Subcutaneous abdominal adipose tissue (tissue), 5 donors: ENCODE measurements at regions not wholly inside any gene's neighbourhood (a gene's known extent, or its start where the extent isn't known, plus 50 kb on each side); places are given as distances from the start of the nearest gene placed in this dataset.
A peak's percentile ranks its signal among the peaks of the same experiment; 100 is the strongest.
"Not testable (repeated sequence)": the region's sequence is repeated elsewhere in the genome, so short reads cannot be mapped to it uniquely, and the experiment has no call there.

Experiments used
- H3K27ac ChIP-seq: one replicate; pipeline ENCODE4 v1.7.0; 2013; ENCODE audit warnings: low read depth, mild to moderate bottlenecking, inconsistent platforms, low read length, moderate library complexity
- H3K27me3 ChIP-seq, 5 donors: one replicate each; pipeline ENCODE4 v1.7.0; 2013; ENCODE audit warnings: low read length in 5 of 5, inconsistent platforms in 1 of 5; ENCODE audit not compliant: control insufficient read depth in 5 of 5, insufficient read depth in 4 of 5
- H3K36me3 ChIP-seq, 5 donors: one replicate each; pipeline ENCODE4 v1.7.0; 2013; ENCODE audit warnings: low read length in 5 of 5; ENCODE audit not compliant: control insufficient read depth in 5 of 5, insufficient read depth in 5 of 5
- H3K4me1 ChIP-seq, 5 donors: one replicate each; pipeline ENCODE4 v1.7.0; 2013; ENCODE audit warnings: low read length in 5 of 5, mild to moderate bottlenecking in 3 of 5, moderate library complexity in 1 of 5; ENCODE audit not compliant: control insufficient read depth in 5 of 5, insufficient read depth in 5 of 5
- H3K4me3 ChIP-seq, 5 donors: one replicate each; pipeline ENCODE4 v1.7.0; 2013; ENCODE audit warnings: low read length in 5 of 5, low read depth in 1 of 5
- H3K9ac ChIP-seq, 5 donors: one replicate each; pipeline ENCODE4 v1.7.0; 2013; ENCODE audit warnings: low read length in 5 of 5, mild to moderate bottlenecking in 4 of 5, moderate library complexity in 3 of 5
- H3K9me3 ChIP-seq, 5 donors: one replicate each; pipeline ENCODE4 v1.7.0; 2013; ENCODE audit warnings: low read length in 5 of 5; ENCODE audit not compliant: control insufficient read depth in 5 of 5
- donor health status: healthy.
- donor health status: healthy.
- donor health status: healthy.
- donor health status: healthy.
- donor health status: healthy.

- Histone ChIP-seq H3K4me3 (no peak overlapping the region), H3K27ac (peak overlapping the region; percentile 32), H3K9me3 (peaks cover 0 to 3% (median 0%) of the 10 kb centered on the region in 5 donors), H3K4me1 (peaks cover 3 to 32% (median 28%) of the 10 kb centered on the region in 5 donors), H3K9ac (peak overlapping the region in 1 of 5 donors; percentile 10), H3K27me3 (no peaks in the 10 kb centered on the region), H3K36me3 (no peaks in the 10 kb centered on the region)
Measured at GRCh38 chr12:107602446-107602845, 83.2 kb upstream of the PWP1 start.

GRCh38 chr12:107605293-107605692, 80.3 kb upstream of the PWP1 start:
- H3K9ac ChIP-seq: no peak overlapping the region
- no peaks in the 10 kb centered on the region for H3K9me3 ChIP-seq
- H3K27ac ChIP-seq: no peak overlapping the region
- peaks cover 0 to 3% (median 0%) of the 10 kb centered on the region in 5 donors for H3K27me3 ChIP-seq
- H3K4me3 ChIP-seq: no peak overlapping the region
- H3K4me1 ChIP-seq: peaks cover 3 to 29% (median 25%) of the 10 kb centered on the region in 5 donors
- H3K36me3 ChIP-seq: no peaks in the 10 kb centered on the region

GRCh38 chr12:107607464-107608392, 77.9 kb upstream of the PWP1 start:
- Histone ChIP-seq H3K27ac (no peak overlapping the region), H3K27me3 (peaks cover 0 to 3% (median 0%) of the 10 kb centered on the region in 5 donors), H3K9me3 (no peaks in the 10 kb centered on the region), H3K4me3 (no peak overlapping the region), H3K36me3 (no peaks in the 10 kb centered on the region), H3K4me1 (peaks cover 0 to 5% (median 3%) of the 10 kb centered on the region in 5 donors), H3K9ac (no peak overlapping the region)

- H3K36me3 ChIP-seq, H3K27ac ChIP-seq, H3K9ac ChIP-seq, H3K4me3 ChIP-seq, H3K27me3 ChIP-seq, H3K9me3 ChIP-seq, H3K4me1 ChIP-seq: not testable (repeated sequence)
Measured at GRCh38 chr12:107608779-107609178, 76.8 kb upstream of the PWP1 start.

- Histone ChIP-seq H3K4me3 (no peak overlapping the region), H3K27ac (no peak overlapping the region), H3K9me3 (no peaks in the 10 kb centered on the region), H3K9ac (no peak overlapping the region), H3K27me3 (peaks cover 0 to 3% (median 0%) of the 10 kb centered on the region in 5 donors), H3K4me1 (no peaks in the 10 kb centered on the region), H3K36me3 (no peaks in the 10 kb centered on the region)
Measured at GRCh38 chr12:107610021-107610859, 75.4 kb upstream of the PWP1 start.

GRCh38 chr12:107612508-107612907, 73.1 kb upstream of the PWP1 start:
- Histone ChIP-seq H3K27me3 (peaks cover 0 to 3% (median 3%) of the 10 kb centered on the region in 5 donors), H3K27ac (no peak overlapping the region), H3K36me3 (no peaks in the 10 kb centered on the region), H3K4me1 (no peaks in the 10 kb centered on the region), H3K9me3 (no peaks in the 10 kb centered on the region), H3K9ac (no peak overlapping the region), H3K4me3 (no peak overlapping the region)

GRCh38 chr12:107616941-107617340, 68.7 kb upstream of the PWP1 start:
- Histone ChIP-seq H3K27ac (no peak overlapping the region), H3K9me3 (no peaks in the 10 kb centered on the region), H3K4me1 (no peaks in the 10 kb centered on the region), H3K9ac (no peak overlapping the region), H3K27me3 (peaks cover 0 to 7% (median 0%) of the 10 kb centered on the region in 5 donors), H3K36me3 (no peaks in the 10 kb centered on the region), H3K4me3 (no peak overlapping the region)

- no peaks in the 10 kb centered on the region for H3K9me3 ChIP-seq
- H3K4me1 ChIP-seq: no peaks in the 10 kb centered on the region
- no peak overlapping the region for H3K4me3 ChIP-seq
- H3K27ac ChIP-seq: no peak overlapping the region
- no peak overlapping the region for H3K9ac ChIP-seq
- H3K27me3 ChIP-seq: peaks cover 0 to 7% (median 0%) of the 10 kb centered on the region in 5 donors
- no peaks in the 10 kb centered on the region for H3K36me3 ChIP-seq
Measured at GRCh38 chr12:107618106-107618505, 67.5 kb upstream of the PWP1 start.

GRCh38 chr12:107619831-107620230, 65.8 kb upstream of the PWP1 start:
- Histone ChIP-seq H3K4me1 (no peaks in the 10 kb centered on the region), H3K36me3 (no peaks in the 10 kb centered on the region), H3K9ac (no peak overlapping the region), H3K27ac (no peak overlapping the region), H3K4me3 (no peak overlapping the region), H3K27me3 (peaks cover 0 to 7% (median 0%) of the 10 kb centered on the region in 5 donors), H3K9me3 (peaks cover 0 to 7% (median 5%) of the 10 kb centered on the region in 5 donors)

- H3K27ac ChIP-seq: no peak overlapping the region
- peaks cover 0 to 4% (median 0%) of the 10 kb centered on the region in 5 donors for H3K27me3 ChIP-seq
- no peaks in the 10 kb centered on the region for H3K36me3 ChIP-seq
- no peaks in the 10 kb centered on the region for H3K4me1 ChIP-seq
- no peak overlapping the region for H3K9ac ChIP-seq
- H3K4me3 ChIP-seq: no peak overlapping the region
- H3K9me3 ChIP-seq: peaks cover 0 to 18% (median 14%) of the 10 kb centered on the region in 5 donors
Measured at GRCh38 chr12:107622001-107622400, 63.6 kb upstream of the PWP1 start.
